OCI-LY1 (cell line): ENCODE measurements at regions not wholly inside any gene's neighbourhood (a gene's known extent, or its start where the extent isn't known, plus 50 kb on each side); places are given as distances from the start of the nearest gene placed in this dataset.

Experiments used
- EZH2 ChIP-seq: fragments of 200-600 bp; sonication (generic), shearing (Covaris generic); IDR thresholded peaks from 2 replicates; pipeline ENCODE4 v1.8.0; 2017; ENCODE audit warnings: borderline replicate concordance, mixed run types, mild to moderate bottlenecking, antibody characterized with exemption, low read length, moderate library complexity, mixed read lengths
- TF ChIP-seq, protein P1 (sequence below): fragments of 200-600 bp; sonication (generic), shearing (Covaris generic); IDR thresholded peaks from 2 replicates; pipeline ENCODE4 v1.5.1; 2017; ENCODE audit warnings: mild to moderate bottlenecking, antibody characterized with exemption, low read length, moderate library complexity, mixed read lengths

DNA sequence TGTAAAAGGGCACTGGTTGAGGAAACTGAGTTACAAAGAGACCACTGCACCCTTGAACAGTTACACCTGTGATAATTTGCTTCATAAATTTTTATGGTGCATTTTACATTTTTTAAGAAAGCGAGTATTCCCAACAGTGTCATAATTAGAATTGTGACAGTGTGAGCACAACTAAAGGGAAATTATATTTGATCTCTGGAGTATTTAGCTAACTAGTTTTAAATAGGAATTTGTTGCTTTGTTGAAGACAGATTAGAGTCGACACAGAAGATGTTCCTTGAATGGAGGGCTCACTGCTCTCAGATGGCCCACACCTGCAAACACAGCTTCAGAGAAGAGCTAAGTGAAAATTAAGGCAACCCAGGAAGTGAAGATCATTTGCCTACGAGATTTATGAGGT lies 555.0 kb upstream of the GOT2 start:
- TF ChIP-seq, protein P1, sequence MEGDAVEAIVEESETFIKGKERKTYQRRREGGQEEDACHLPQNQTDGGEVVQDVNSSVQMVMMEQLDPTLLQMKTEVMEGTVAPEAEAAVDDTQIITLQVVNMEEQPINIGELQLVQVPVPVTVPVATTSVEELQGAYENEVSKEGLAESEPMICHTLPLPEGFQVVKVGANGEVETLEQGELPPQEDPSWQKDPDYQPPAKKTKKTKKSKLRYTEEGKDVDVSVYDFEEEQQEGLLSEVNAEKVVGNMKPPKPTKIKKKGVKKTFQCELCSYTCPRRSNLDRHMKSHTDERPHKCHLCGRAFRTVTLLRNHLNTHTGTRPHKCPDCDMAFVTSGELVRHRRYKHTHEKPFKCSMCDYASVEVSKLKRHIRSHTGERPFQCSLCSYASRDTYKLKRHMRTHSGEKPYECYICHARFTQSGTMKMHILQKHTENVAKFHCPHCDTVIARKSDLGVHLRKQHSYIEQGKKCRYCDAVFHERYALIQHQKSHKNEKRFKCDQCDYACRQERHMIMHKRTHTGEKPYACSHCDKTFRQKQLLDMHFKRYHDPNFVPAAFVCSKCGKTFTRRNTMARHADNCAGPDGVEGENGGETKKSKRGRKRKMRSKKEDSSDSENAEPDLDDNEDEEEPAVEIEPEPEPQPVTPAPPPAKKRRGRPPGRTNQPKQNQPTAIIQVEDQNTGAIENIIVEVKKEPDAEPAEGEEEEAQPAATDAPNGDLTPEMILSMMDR, result no peak
- TF ChIP-seq EZH2, result no peak
